ENCODE measurements at regions not wholly inside any gene's neighbourhood (a gene's known extent, or its start where the extent isn't known, plus 50 kb on each side); places are given as distances from the start of the nearest gene placed in this dataset.

- TF ChIP-seq REST (IDR thresholded peaks at IDR 0.05; ENCODE audit: insufficient read depth in 1 of 2, low read depth in 2 of 2, low read length in 2 of 2) (no peak), SIN3A (IDR thresholded peaks at IDR 0.05; ENCODE audit: borderline replicate concordance, insufficient read depth, low read length) (no peak), POLR2AphosphoS5 (IDR thresholded peaks at IDR 0.05; ENCODE audit: low read depth, low read length) (no peak), TAF1 (IDR thresholded peaks at IDR 0.05; ENCODE audit: borderline replicate concordance, insufficient read depth, low read length) (no peak)
These were observed 526.1 kb upstream of the FLRT2 start for GRCh38 chr14:85003805-85004204.
